ENCODE measurements at regions not wholly inside any gene's neighbourhood (a gene's known extent, or its start where the extent isn't known, plus 50 kb on each side); places are given as distances from the start of the nearest gene placed in this dataset.
"Not testable (repeated sequence)": the region's sequence is repeated elsewhere in the genome, so short reads cannot be mapped to it uniquely, and the experiment has no call there.

DNA sequence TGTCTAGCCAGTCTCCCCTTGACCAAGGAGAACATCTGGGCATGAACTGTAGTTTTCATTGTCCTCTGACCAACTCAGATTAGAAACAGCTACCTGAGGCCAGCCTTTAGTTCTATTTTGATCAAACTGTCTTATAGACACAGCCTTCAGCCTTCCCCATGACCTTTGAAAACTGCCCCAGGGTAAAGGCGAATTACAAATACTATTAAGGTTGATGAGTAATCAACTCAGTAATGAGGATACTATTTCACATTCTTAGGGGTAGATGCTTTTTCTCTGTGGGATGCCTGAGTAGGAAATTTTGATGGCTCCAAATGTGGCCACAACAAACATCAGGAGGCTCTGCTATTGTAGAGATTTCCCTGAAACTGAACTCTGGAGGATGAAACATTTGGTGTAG is 234.0 kb upstream of the VKORC1L1 start:
- not testable (repeated sequence) for H3K27ac ChIP-seq (ENCODE audit: low read length); H3K4me3 ChIP-seq (ENCODE audit: low read depth in 1 of 2, low read length in 2 of 2); H3K36me3 ChIP-seq (ENCODE audit: control insufficient read depth in 1 of 2, insufficient read depth in 2 of 2, low read length in 2 of 2); H3K4me1 ChIP-seq (ENCODE audit: control insufficient read depth in 1 of 2, insufficient read depth in 2 of 2, low read length in 2 of 2); H3K9me3 ChIP-seq (ENCODE audit: control insufficient read depth in 1 of 2, low read length in 2 of 2); H3K27me3 ChIP-seq (ENCODE audit: low read depth, low read length)

DNA sequence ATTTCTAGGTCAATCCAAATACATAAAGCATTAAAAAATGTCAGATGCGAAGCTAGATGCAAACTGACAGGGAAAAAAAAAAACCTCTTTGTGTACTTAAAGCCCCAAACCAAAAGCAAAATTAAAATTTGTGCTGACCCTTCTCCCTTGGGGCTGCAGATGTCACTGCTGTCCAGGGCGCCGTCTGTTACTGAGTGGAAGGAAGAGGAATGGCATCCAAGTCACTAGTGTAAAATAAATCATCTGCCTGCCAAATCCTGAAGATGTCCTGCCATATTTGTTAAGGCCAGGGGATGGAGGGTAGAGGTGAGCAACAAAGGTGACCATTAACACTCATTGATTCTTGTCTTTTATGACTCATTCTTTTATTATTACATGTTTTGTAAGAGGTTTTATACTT is 233.2 kb upstream of the VKORC1L1 start:
- H3K27me3 ChIP-seq (ENCODE audit: low read depth, low read length); H3K4me1 ChIP-seq (ENCODE audit: control insufficient read depth in 1 of 2, insufficient read depth in 2 of 2, low read length in 2 of 2); H3K36me3 ChIP-seq (ENCODE audit: control insufficient read depth in 1 of 2, insufficient read depth in 2 of 2, low read length in 2 of 2); H3K4me3 ChIP-seq (ENCODE audit: low read depth in 1 of 2, low read length in 2 of 2); H3K27ac ChIP-seq (ENCODE audit: low read length); H3K9me3 ChIP-seq (ENCODE audit: control insufficient read depth in 1 of 2, low read length in 2 of 2): not testable (repeated sequence)

DNA sequence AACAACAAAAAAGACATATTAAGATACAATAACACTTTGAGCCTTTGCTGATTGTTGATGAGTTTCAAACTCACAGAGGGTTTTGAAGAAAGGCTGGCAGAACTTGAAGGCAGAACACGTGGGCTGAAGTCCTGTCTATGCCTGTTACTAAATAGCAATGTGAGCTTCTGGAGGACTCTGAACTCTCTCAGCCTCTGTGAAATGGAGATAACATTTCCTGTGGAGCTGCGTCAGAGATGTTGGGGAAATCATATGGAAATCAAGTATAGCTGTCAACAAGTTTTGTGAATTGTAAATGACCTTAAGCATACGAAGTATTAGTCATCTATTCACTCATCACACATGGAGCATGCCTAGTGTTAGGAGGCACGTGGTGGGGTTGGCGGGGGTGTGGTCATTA is 229.4 kb upstream of the VKORC1L1 start:
- H3K27ac ChIP-seq (ENCODE audit: low read length); H3K4me1 ChIP-seq (ENCODE audit: control insufficient read depth in 1 of 2, insufficient read depth in 2 of 2, low read length in 2 of 2); H3K36me3 ChIP-seq (ENCODE audit: control insufficient read depth in 1 of 2, insufficient read depth in 2 of 2, low read length in 2 of 2); H3K27me3 ChIP-seq (ENCODE audit: low read depth, low read length); H3K4me3 ChIP-seq (ENCODE audit: low read depth in 1 of 2, low read length in 2 of 2); H3K9me3 ChIP-seq (ENCODE audit: control insufficient read depth in 1 of 2, low read length in 2 of 2): not testable (repeated sequence)

DNA sequence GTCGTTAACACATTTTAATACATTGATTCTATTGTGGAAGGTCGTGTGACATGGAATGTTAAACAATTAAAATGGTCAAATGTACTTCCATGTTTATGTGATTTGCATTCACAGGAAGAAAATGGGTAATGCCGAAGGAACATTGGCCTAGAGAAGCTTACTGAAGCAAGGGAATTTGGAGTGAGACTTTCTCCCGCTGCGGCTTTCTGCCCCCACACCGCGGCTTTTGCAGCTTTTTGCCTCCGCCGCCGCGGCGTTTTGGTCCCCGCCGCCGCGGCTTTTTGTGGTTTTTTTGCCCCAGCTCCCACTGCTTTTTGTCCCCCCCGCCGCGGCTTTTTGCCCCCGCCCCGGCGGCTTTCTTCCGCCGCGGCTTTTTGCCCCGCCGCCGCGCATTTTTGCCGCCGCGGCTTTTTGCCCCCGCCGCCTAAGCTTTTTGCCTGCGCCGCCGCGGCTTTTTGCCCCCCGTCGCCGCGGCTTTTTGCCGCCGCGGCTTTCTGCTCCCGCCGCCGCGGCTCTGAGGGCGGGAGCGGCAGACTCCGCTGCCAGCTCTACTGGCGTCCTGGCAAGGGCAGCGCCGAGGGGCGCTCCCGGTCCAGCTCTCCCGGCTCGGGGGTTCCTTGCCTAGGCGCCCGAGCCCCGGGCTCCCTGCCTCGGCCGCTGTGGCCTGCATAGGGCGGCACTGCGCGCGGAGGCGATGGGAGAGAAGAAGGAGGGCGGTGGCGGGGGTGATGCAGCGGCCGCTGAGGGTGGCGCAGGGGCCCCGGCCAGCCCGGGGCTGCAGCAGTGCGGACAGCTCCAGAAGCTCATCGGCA is 225.5 kb upstream of the VKORC1L1 start:
- H3K4me1 ChIP-seq (ENCODE audit: control insufficient read depth in 1 of 2, insufficient read depth in 2 of 2, low read length in 2 of 2); H3K4me3 ChIP-seq (ENCODE audit: low read depth in 1 of 2, low read length in 2 of 2); H3K27ac ChIP-seq (ENCODE audit: low read length); H3K9me3 ChIP-seq (ENCODE audit: control insufficient read depth in 1 of 2, low read length in 2 of 2); H3K36me3 ChIP-seq (ENCODE audit: control insufficient read depth in 1 of 2, insufficient read depth in 2 of 2, low read length in 2 of 2); H3K27me3 ChIP-seq (ENCODE audit: low read depth, low read length): not testable (repeated sequence)

DNA sequence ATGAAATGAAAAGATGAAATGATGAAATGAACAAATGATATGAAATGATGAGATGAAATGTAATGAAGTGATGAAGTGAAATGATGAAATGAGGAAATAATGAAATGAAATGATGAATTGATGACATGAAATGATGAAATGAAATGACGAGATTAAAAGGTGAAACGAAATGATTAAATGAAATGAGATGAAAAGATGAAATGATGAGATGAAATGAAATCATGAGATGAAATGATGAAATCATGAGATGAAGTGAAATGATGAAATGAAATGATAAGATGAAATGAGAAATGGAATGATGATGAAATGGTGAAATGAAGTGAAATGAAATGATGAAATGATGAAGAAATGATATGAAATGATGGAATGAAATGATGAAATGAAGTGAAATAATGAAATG is 221.7 kb upstream of the VKORC1L1 start:
- not testable (repeated sequence) for H3K27ac ChIP-seq (ENCODE audit: low read length); H3K36me3 ChIP-seq (ENCODE audit: control insufficient read depth in 1 of 2, insufficient read depth in 2 of 2, low read length in 2 of 2); H3K4me1 ChIP-seq (ENCODE audit: control insufficient read depth in 1 of 2, insufficient read depth in 2 of 2, low read length in 2 of 2); H3K4me3 ChIP-seq (ENCODE audit: low read depth in 1 of 2, low read length in 2 of 2); H3K9me3 ChIP-seq (ENCODE audit: control insufficient read depth in 1 of 2, low read length in 2 of 2); H3K27me3 ChIP-seq (ENCODE audit: low read depth, low read length)

DNA sequence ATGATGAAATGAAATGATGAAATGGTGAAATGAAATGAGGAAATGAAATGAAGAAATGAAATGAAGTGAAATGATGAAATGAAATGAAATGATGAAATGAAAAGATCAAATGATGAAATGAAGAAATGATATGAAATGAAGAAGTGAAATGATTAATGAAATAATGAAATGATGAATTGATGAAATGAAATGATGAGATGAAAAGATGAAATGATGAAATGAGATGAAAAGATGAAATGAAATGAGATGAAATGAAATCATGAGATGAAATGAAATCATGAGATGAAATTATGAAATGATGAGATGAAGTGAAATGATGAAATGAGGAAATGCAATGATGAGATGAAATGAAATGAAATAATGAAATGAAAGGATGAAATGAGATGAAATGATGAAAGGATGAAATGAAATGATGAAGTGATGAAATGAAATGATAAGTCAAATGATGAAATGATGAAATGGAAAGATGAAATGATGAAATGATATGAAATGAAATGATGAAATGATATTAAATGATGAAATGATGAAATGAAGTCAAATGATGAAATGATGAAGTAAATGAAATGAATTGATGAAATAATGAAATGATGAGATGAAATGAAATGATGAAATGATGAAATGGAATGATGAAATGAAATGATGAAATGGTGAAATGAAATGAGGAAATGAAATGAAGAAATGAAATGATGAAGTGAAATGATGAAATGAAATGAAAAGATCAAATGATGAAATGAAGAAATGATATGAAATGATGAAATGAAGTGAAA is 220.9 kb upstream of the VKORC1L1 start:
- not testable (repeated sequence) for H3K4me1 ChIP-seq (ENCODE audit: control insufficient read depth in 1 of 2, insufficient read depth in 2 of 2, low read length in 2 of 2); H3K9me3 ChIP-seq (ENCODE audit: control insufficient read depth in 1 of 2, low read length in 2 of 2); H3K27me3 ChIP-seq (ENCODE audit: low read depth, low read length); H3K27ac ChIP-seq (ENCODE audit: low read length); H3K4me3 ChIP-seq (ENCODE audit: low read depth in 1 of 2, low read length in 2 of 2); H3K36me3 ChIP-seq (ENCODE audit: control insufficient read depth in 1 of 2, insufficient read depth in 2 of 2, low read length in 2 of 2)

DNA sequence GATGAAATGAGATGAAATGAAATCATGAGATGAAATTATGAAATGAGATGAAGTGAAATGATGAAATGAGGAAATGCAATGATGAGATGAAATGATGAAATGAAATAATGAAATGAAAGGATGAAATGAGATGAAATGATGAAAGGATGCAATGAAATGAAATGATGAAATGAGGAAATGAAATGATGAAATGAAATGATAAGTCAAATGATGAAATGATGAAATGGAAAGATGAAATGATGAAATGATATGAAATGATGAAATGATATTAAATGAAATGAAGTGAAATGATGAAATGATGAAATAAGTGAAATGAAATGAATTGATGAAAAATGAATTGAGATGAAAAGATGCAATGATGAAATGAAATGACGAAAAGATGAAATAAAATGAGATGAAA is 220.2 kb upstream of the VKORC1L1 start:
- not testable (repeated sequence) for H3K4me1 ChIP-seq (ENCODE audit: control insufficient read depth in 1 of 2, insufficient read depth in 2 of 2, low read length in 2 of 2); H3K27me3 ChIP-seq (ENCODE audit: low read depth, low read length); H3K36me3 ChIP-seq (ENCODE audit: control insufficient read depth in 1 of 2, insufficient read depth in 2 of 2, low read length in 2 of 2); H3K9me3 ChIP-seq (ENCODE audit: control insufficient read depth in 1 of 2, low read length in 2 of 2); H3K4me3 ChIP-seq (ENCODE audit: low read depth in 1 of 2, low read length in 2 of 2); H3K27ac ChIP-seq (ENCODE audit: low read length)

DNA sequence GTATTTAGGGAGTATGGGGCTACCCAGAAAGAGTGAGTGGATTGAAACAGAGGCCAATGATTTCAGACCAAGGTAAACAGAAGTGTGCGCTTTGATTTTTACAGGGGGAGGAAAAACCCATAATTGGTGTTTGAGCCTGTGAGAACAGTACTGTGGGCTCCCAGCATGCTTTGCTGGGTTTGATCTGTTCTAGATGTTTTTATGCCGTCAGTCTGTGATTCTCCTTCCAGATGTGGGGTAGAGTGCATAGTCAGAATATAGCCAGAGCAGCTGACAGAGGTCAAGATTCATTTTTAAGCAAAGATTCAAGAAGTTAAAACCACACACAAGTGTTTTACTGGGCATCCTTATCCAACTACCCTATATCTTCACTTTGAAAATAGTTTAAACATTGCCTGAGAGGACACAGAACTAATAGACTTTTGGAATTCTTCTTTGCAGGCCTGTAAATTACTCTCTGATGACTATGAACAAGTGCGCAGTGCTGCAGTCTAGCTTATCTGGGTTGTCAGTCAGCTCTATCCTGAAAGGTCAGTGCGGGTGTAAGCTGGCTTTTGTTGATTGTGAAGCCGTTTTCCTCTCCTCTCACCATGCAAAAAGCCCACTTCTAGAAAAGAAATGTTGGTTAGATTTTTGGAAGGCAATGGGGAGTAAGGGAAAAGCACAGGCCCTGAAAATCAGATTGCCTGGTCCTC is 216.2 kb upstream of the VKORC1L1 start:
- H3K9me3 ChIP-seq (ENCODE audit: control insufficient read depth in 1 of 2, low read length in 2 of 2); H3K4me1 ChIP-seq (ENCODE audit: control insufficient read depth in 1 of 2, insufficient read depth in 2 of 2, low read length in 2 of 2); H3K4me3 ChIP-seq (ENCODE audit: low read depth in 1 of 2, low read length in 2 of 2); H3K27ac ChIP-seq (ENCODE audit: low read length); H3K36me3 ChIP-seq (ENCODE audit: control insufficient read depth in 1 of 2, insufficient read depth in 2 of 2, low read length in 2 of 2); H3K27me3 ChIP-seq (ENCODE audit: low read depth, low read length): not testable (repeated sequence)

DNA sequence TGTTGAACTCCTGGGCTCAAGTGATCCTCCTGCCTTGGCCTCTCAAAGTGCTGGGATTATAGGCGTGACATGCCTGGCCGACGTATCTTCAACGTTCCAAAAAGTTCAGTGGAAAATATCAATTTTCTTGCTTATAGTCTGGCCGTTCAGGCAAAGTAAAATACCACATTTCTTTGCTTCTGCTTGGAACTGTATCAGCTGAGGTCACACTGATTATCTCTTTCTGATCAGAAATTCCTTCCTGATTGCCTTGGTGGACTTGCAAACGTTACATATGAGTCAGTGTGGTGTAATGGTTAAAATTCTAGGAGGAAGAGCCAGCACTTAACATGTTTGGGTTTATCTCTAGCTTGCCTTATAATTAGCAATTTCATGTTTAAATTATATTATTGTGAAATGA is 189.5 kb upstream of the VKORC1L1 start:
- H3K4me1 ChIP-seq (ENCODE audit: control insufficient read depth in 1 of 2, insufficient read depth in 2 of 2, low read length in 2 of 2); H3K27ac ChIP-seq (ENCODE audit: low read length): not testable (repeated sequence)

DNA sequence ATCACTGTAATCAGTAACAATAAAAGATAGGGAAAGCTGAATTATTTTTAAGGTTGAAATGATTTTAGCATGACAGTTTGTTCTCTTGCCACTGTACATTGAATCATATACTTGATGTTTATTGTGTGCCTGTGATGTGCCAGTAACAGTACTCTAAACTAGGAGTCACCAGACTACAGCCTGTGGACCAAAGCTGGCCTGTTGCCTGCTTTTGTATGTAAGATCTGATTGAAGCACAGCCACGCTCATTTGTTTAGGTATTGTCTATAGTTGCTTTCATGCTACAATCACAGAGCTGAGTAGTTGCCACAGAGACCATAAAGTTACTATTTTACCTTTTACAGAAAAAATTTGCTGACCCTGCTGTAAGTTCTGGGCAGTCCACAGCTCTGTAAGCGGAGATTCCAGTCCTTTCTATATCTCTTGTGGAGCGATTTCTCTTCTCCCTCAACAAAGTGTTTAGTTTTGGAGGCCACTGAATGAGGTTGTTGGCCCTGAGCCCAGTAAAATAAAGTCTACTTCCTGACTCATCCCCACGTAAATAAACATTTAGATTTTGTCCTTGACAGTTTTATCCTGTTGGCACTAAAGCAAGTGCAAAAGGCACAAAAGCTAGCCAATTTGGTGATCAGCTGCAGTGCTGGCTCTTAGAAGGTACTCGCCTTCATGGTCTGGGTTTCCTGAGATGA is 173.7 kb upstream of the VKORC1L1 start:
- not testable (repeated sequence) for H3K4me3 ChIP-seq (ENCODE audit: low read depth in 1 of 2, low read length in 2 of 2); H3K36me3 ChIP-seq (ENCODE audit: control insufficient read depth in 1 of 2, insufficient read depth in 2 of 2, low read length in 2 of 2); H3K9me3 ChIP-seq (ENCODE audit: control insufficient read depth in 1 of 2, low read length in 2 of 2); H3K27me3 ChIP-seq (ENCODE audit: low read depth, low read length); H3K27ac ChIP-seq (ENCODE audit: low read length); H3K4me1 ChIP-seq (ENCODE audit: control insufficient read depth in 1 of 2, insufficient read depth in 2 of 2, low read length in 2 of 2)

More for the DNA sequence above, 189.5 kb upstream of the VKORC1L1 start:
- not testable (repeated sequence) for H3K27me3 ChIP-seq (ENCODE audit: low read depth, low read length); H3K4me3 ChIP-seq (ENCODE audit: low read depth in 1 of 2, low read length in 2 of 2); H3K9me3 ChIP-seq (ENCODE audit: control insufficient read depth in 1 of 2, low read length in 2 of 2); H3K36me3 ChIP-seq (ENCODE audit: control insufficient read depth in 1 of 2, insufficient read depth in 2 of 2, low read length in 2 of 2)

DNA sequence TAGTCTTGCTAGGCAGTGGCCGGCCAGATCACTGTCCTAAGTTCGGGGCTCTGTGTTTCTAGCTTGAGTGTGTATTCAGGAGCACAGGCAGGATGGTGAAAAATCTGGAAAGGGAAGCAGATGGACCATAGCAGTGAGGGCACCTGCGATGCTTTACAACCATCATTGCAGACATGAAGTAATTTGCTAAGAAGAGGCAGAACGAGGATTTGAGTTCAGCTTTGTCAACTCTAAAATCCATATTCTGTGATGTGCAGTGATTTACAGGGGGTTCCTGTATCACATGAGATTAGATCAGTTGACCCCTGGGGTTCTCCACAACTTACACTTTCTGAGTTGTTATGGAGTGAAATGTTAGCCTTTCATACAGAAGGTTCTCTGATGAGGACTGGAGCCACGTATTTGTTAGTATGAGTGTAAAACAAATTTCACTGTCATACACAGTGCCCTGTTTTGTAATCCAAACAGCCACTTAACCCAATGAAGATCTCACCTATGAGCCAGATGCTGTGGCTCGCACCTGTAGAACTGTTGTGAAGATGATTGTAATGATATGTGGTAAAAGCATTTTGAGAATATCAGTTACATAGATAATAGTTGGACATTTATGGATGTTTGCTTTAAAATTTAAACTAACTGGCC is 173.0 kb upstream of the VKORC1L1 start:
- H3K27me3 ChIP-seq (ENCODE audit: low read depth, low read length); H3K27ac ChIP-seq (ENCODE audit: low read length); H3K4me1 ChIP-seq (ENCODE audit: control insufficient read depth in 1 of 2, insufficient read depth in 2 of 2, low read length in 2 of 2); H3K36me3 ChIP-seq (ENCODE audit: control insufficient read depth in 1 of 2, insufficient read depth in 2 of 2, low read length in 2 of 2); H3K4me3 ChIP-seq (ENCODE audit: low read depth in 1 of 2, low read length in 2 of 2); H3K9me3 ChIP-seq (ENCODE audit: control insufficient read depth in 1 of 2, low read length in 2 of 2): not testable (repeated sequence)

All from muscle layer of duodenum (tissue), 2 donors.